ENCODE measurements at regions not wholly inside any gene's neighbourhood (a gene's known extent, or its start where the extent isn't known, plus 50 kb on each side); places are given as distances from the start of the nearest gene placed in this dataset.
"Not testable (repeated sequence)": the region's sequence is repeated elsewhere in the genome, so short reads cannot be mapped to it uniquely, and the experiment has no call there.

GRCh38 chr4:189655817-189656216 lies 284.9 kb upstream of the FRG1 start:
- TF ChIP-seq CTCF, EP300 (IDR thresholded peaks at IDR 0.05): not testable (repeated sequence)
